OCI-LY7 (cell line): ENCODE measurements at regions not wholly inside any gene's neighbourhood (a gene's known extent, or its start where the extent isn't known, plus 50 kb on each side); places are given as distances from the start of the nearest gene placed in this dataset.

ENCODE experiments used
- BruUV-seq: library from RNA; stranded (reverse); fragments of 400-500 nt; replicated peaks from 2 replicates; lab custom pipeline; 2021; lab: Mats Ljungman, UMichigan
- CTCF ChIA-PET: fragments of 300-600 bp; sonication (Branson Sonifier 250); formaldehyde crosslinking; loops from one replicate; lab custom pipeline; 2022; ENCODE audit warnings: antibody characterized with exemption; ENCODE audit not compliant: unreplicated experiment; lab: Charles Lee
- POLR2A ChIA-PET: fragments of 300-600 bp; sonication (Branson Sonifier 250); formaldehyde crosslinking; loops from one replicate; lab custom pipeline; 2022; ENCODE audit warnings: antibody characterized with exemption; lab: Charles Lee
- DNase-seq: peaks from one replicate; pipeline ENCODE4 v3.0.0-alpha.2; 2015; ENCODE audit warnings: low spot score
- H2AFZ ChIP-seq: fragments of 200-600 bp; sonication (generic), shearing (Covaris generic); 2 replicates; pipeline ENCODE4 v1.6.1; 2014; ENCODE audit warnings: mild to moderate bottlenecking, antibody characterized with exemption, low read length, moderate library complexity
- H3K27ac ChIP-seq: fragments of 200-600 bp; sonication (generic); 2 replicates; pipeline ENCODE4 v1.5.1; 2014; ENCODE audit warnings: mixed run types, low read depth, mild to moderate bottlenecking, moderate library complexity, low read length, inconsistent platforms; ENCODE audit not compliant: poor library complexity, severe bottlenecking
- H3K36me3 ChIP-seq: fragments of 200-600 bp; sonication (generic); 2 replicates; pipeline ENCODE4 v1.6.1; 2014; ENCODE audit warnings: mild to moderate bottlenecking, antibody characterized with exemption, low read length, moderate library complexity, mixed read lengths; ENCODE audit not compliant: insufficient read depth
- H3K4me1 ChIP-seq: fragments of 200-600 bp; sonication (generic); 2 replicates; pipeline ENCODE4 v1.5.1; 2014; ENCODE audit warnings: mild to moderate bottlenecking, low read length; ENCODE audit not compliant: insufficient read depth, poor library complexity, severe bottlenecking
- H3K4me2 ChIP-seq: fragments of 200-600 bp; sonication (generic); 2 replicates; pipeline ENCODE4 v1.6.1; 2014; ENCODE audit warnings: mild to moderate bottlenecking, low read length
- H3K4me3 ChIP-seq: fragments of 200-600 bp; sonication (generic); 2 replicates; pipeline ENCODE4 v1.5.1; 2014; ENCODE audit warnings: mild to moderate bottlenecking, low read depth, low read length; ENCODE audit not compliant: poor library complexity, severe bottlenecking
- H3K79me2 ChIP-seq: fragments of 200-600 bp; sonication (generic); 2 replicates; pipeline ENCODE4 v1.6.1; 2016; ENCODE audit warnings: low read depth, mild to moderate bottlenecking, low read length, moderate library complexity, mixed read lengths; ENCODE audit not compliant: insufficient read depth
- H3K9me2 ChIP-seq: fragments of 200-600 bp; sonication (generic); 2 replicates; pipeline ENCODE4 v1.6.1; 2016; ENCODE audit warnings: mild to moderate bottlenecking, low read length, mixed read lengths; ENCODE audit not compliant: insufficient read depth
- H3K9me3 ChIP-seq: fragments of 200-600 bp; sonication (generic); 2 replicates; pipeline ENCODE4 v1.6.1; 2014; ENCODE audit warnings: mild to moderate bottlenecking, mixed run types, low read length, mixed read lengths
- H4K20me1 ChIP-seq: fragments of 200-600 bp; sonication (generic); 2 replicates; pipeline ENCODE4 v1.6.1; 2014; ENCODE audit warnings: mild to moderate bottlenecking, antibody characterized with exemption, low read length, moderate library complexity, mixed read lengths; ENCODE audit not compliant: insufficient read depth
- CTCF ChIP-seq: fragments of 200-600 bp; sonication (generic); conservative IDR thresholded peaks from 2 replicates; pipeline ENCODE4 v1.5.1; 2014; ENCODE audit warnings: mild to moderate bottlenecking, antibody characterized with exemption, low read length, moderate library complexity, mixed read lengths
- EZH2phosphoT487 ChIP-seq: fragments of 200-600 bp; sonication (generic); IDR thresholded peaks from 2 replicates; pipeline ENCODE4 v1.6.1; 2018; ENCODE audit warnings: low read depth, borderline replicate concordance, mild to moderate bottlenecking, mixed run types, antibody characterized with exemption, low read length, moderate library complexity, mixed read lengths
- intact Hi-C: fragments of 100-400 bp; cut with micrococcal nuclease; formaldehyde crosslinking; loops from one replicate; pipeline ENCODE4 v1.10.0; 2022; ENCODE audit not compliant: unreplicated experiment

GRCh38 chr5:39505363-39505762 lies 80.6 kb upstream of the DAB2 start:
- no peaks in the 10 kb centered on the region for H3K36me3 ChIP-seq
- H2AFZ ChIP-seq: no peak overlapping the region
- H3K9me2 ChIP-seq: no peaks in the 10 kb centered on the region
- ChIA-PET POLR2A (interaction anchor here (0.8 kb wide), 1 partner anchor 34 kb away, joined by 3 read pairs; no protein-coding TSS in a partner anchor), CTCF (no interaction called here)
- H3K4me1 ChIP-seq: no peaks in the 10 kb centered on the region
- H4K20me1 ChIP-seq: no peaks in the 10 kb centered on the region
- no TSS peak for BruUV-seq
- no peak overlapping the region for H3K4me2 ChIP-seq
- TF ChIP-seq CTCF (no peak), EZH2phosphoT487 (no peak)
- no peaks in the 10 kb centered on the region for H3K9me3 ChIP-seq
- intact Hi-C loops: no loop called here
- no peak for DNase-seq
- no peaks in the 10 kb centered on the region for H3K79me2 ChIP-seq
- no peak overlapping the region for H3K27ac ChIP-seq
- H3K4me3 ChIP-seq: no peak overlapping the region

- CTCF ChIA-PET: no interaction called here
Observed at GRCh38 chr5:39503155-39503554, 78.4 kb upstream of the DAB2 start.

More at GRCh38 chr5:39503155-39503554, 78.4 kb upstream of the DAB2 start:
- no peak overlapping the region for H3K27ac ChIP-seq
- H4K20me1 ChIP-seq: no peaks in the 10 kb centered on the region
- intact Hi-C loops: no loop called here
- H3K9me2 ChIP-seq: no peaks in the 10 kb centered on the region
- H3K36me3 ChIP-seq: no peaks in the 10 kb centered on the region
- H3K4me1 ChIP-seq: no peaks in the 10 kb centered on the region
- POLR2A ChIA-PET: no interaction called here
- H3K79me2 ChIP-seq: no peaks in the 10 kb centered on the region
- no peak for TF ChIP-seq EZH2phosphoT487
- TF ChIP-seq CTCF: no peak
- H3K4me2 ChIP-seq: no peak overlapping the region
- no TSS peak for BruUV-seq
- H2AFZ ChIP-seq: no peak overlapping the region
- DNase-seq: no peak
- H3K4me3 ChIP-seq: no peak overlapping the region
- H3K9me3 ChIP-seq: no peaks in the 10 kb centered on the region
